IMR-90 (cell line): ENCODE measurements at regions not wholly inside any gene's neighbourhood (a gene's known extent, or its start where the extent isn't known, plus 50 kb on each side); places are given as distances from the start of the nearest gene placed in this dataset.

ENCODE experiments used
- ATAC-seq: fragments of 200-7000 bp; cut with Tn5 transposase; 2 replicates; pipeline ENCODE4 v1.9.1; 2020; ENCODE audit warnings: low read depth, mild to moderate bottlenecking, moderate library complexity
- BruUV-seq: library from RNA; stranded (reverse); fragments of 400-500 nt; replicated peaks from 2 replicates; lab custom pipeline; 2021; lab: Mats Ljungman, UMichigan
- CTCF ChIA-PET: fragments of 300-600 bp; formaldehyde crosslinking; extraction: SDS; loops from one replicate; lab custom pipeline; 2021; ENCODE audit warnings: antibody characterized with exemption; lab: Yijun Ruan, JAX
- POLR2A ChIA-PET: fragments of 300-600 bp; sonication (Branson Sonifier 250); formaldehyde crosslinking; loops from one replicate; lab custom pipeline; 2022; ENCODE audit warnings: antibody characterized with exemption; ENCODE audit not compliant: unreplicated experiment; lab: Charles Lee
- DNase-seq: peaks from one replicate; pipeline ENCODE4 v3.0.0; 2013
- H2AFZ ChIP-seq: replicated peaks from 2 replicates; pipeline ENCODE3; 2013; ENCODE audit warnings: low read length, mild to moderate bottlenecking; ENCODE audit not compliant: poor library complexity
- H2AK5ac ChIP-seq: 2 replicates; pipeline ENCODE4 v1.6.1; 2013; ENCODE audit warnings: low read depth, low read length, inconsistent platforms
- H2AK9ac ChIP-seq: replicated peaks from 2 replicates; pipeline ENCODE3; 2013; ENCODE audit warnings: mild to moderate bottlenecking, low read depth, low read length, moderate library complexity; ENCODE audit not compliant: poor library complexity
- H2BK120ac ChIP-seq: 2 replicates; pipeline ENCODE4 v1.6.1; 2013; ENCODE audit warnings: low read depth, low read length, inconsistent platforms
- H2BK15ac ChIP-seq: 3 replicates; pipeline ENCODE4 v1.6.1; 2013; ENCODE audit warnings: low read depth, low read length, inconsistent platforms
- H2BK20ac ChIP-seq: 2 replicates; pipeline ENCODE4 v1.6.1; 2013; ENCODE audit warnings: low read depth, mild to moderate bottlenecking, inconsistent platforms, low read length, moderate library complexity
- H2BK5ac ChIP-seq: 2 replicates; pipeline ENCODE4 v1.6.1; 2013; ENCODE audit warnings: mild to moderate bottlenecking, low read depth, low read length, inconsistent platforms; ENCODE audit not compliant: poor library complexity, severe bottlenecking
- H3K14ac ChIP-seq: replicated peaks from 2 replicates; pipeline ENCODE4 v1.6.1; 2013; ENCODE audit warnings: low read depth, low read length, inconsistent platforms
- H3K18ac ChIP-seq: 2 replicates; pipeline ENCODE4 v1.6.1; 2013; ENCODE audit warnings: low read depth, low read length, control low read depth
- H3K23ac ChIP-seq: 2 replicates; pipeline ENCODE4 v1.6.1; 2013; ENCODE audit warnings: low read depth, low read length, inconsistent platforms
- H3K27ac ChIP-seq: 2 replicates; pipeline ENCODE4 v1.5.1; 2013; ENCODE audit warnings: mild to moderate bottlenecking, control low read depth, low read length; ENCODE audit not compliant: insufficient read depth
- H3K27me3 ChIP-seq: 2 replicates; pipeline ENCODE4 v1.6.1; 2013; ENCODE audit warnings: low read length; ENCODE audit not compliant: control insufficient read depth, insufficient read depth
- H3K36me3 ChIP-seq: 2 replicates; pipeline ENCODE4 v1.6.1; 2013; ENCODE audit warnings: low read length, mixed read lengths; ENCODE audit not compliant: control insufficient read depth, insufficient read depth
- H3K4ac ChIP-seq: 2 replicates; pipeline ENCODE4 v1.6.1; 2013; ENCODE audit warnings: low read depth, low read length, inconsistent platforms
- H3K4me1 ChIP-seq: 2 replicates; pipeline ENCODE4 v1.6.1; 2013; ENCODE audit warnings: low read length, mixed read lengths; ENCODE audit not compliant: control insufficient read depth, insufficient read depth
- H3K4me2 ChIP-seq: 2 replicates; pipeline ENCODE4 v1.6.1; 2013; ENCODE audit warnings: low read depth, mild to moderate bottlenecking, control low read depth, low read length, moderate library complexity
- H3K4me3 ChIP-seq: 2 replicates; pipeline ENCODE4 v1.5.1; 2013; ENCODE audit warnings: low read depth, mild to moderate bottlenecking, control low read depth, low read length, moderate library complexity; ENCODE audit not compliant: insufficient read depth
- H3K56ac ChIP-seq: 2 replicates; pipeline ENCODE4 v1.6.1; 2013; ENCODE audit warnings: low read length, inconsistent platforms; ENCODE audit not compliant: insufficient read depth; ENCODE audit errors: extremely low read depth
- H3K79me1 ChIP-seq, 2 experiments: 2 replicates each; pipeline ENCODE4 v1.6.1; 2013; ENCODE audit warnings: low read length in 2 of 2, inconsistent platforms in 1 of 2, low read depth in 1 of 2
- H3K9ac ChIP-seq: 2 replicates; pipeline ENCODE4 v1.6.1; 2013; ENCODE audit warnings: low read depth, low read length, control low read depth
- H3K9me1 ChIP-seq: 2 replicates; pipeline ENCODE4 v1.6.1; 2013; ENCODE audit warnings: low read length, inconsistent platforms; ENCODE audit not compliant: insufficient read depth
- H3K9me3 ChIP-seq: 2 replicates; pipeline ENCODE4 v1.6.1; 2013; ENCODE audit warnings: low read length; ENCODE audit not compliant: control insufficient read depth, insufficient read depth
- H4K20me1 ChIP-seq: 2 replicates; pipeline ENCODE4 v1.6.1; 2013; ENCODE audit warnings: low read length, inconsistent platforms; ENCODE audit not compliant: insufficient read depth
- H4K5ac ChIP-seq: 2 replicates; pipeline ENCODE4 v1.6.1; 2013; ENCODE audit warnings: mild to moderate bottlenecking, low read depth, low read length, control low read depth
- H4K8ac ChIP-seq, 2 experiments: 2 replicates each; pipeline ENCODE4 v1.6.1; 2013; ENCODE audit warnings: low read depth in 2 of 2, low read length in 2 of 2, control low read depth in 1 of 2, inconsistent platforms in 1 of 2
- H4K91ac ChIP-seq: 2 replicates; pipeline ENCODE4 v1.6.1; 2013; ENCODE audit warnings: low read depth, low read length, inconsistent platforms; ENCODE audit not compliant: insufficient read depth
- BHLHE40 ChIP-seq: fragments of 150-350 bp; IDR thresholded peaks from 2 replicates; pipeline ENCODE4 v1.6.1; 2016; ENCODE audit warnings: mild to moderate bottlenecking, low read depth, low read length
- CEBPB ChIP-seq: IDR thresholded peaks from 2 replicates; pipeline ENCODE4 v1.6.1; 2012; ENCODE audit warnings: low read depth, low read length, improper control_type of control experiment
- CHD1 ChIP-seq: IDR thresholded peaks from 2 replicates; pipeline ENCODE4 v1.6.1; 2012; ENCODE audit warnings: low read depth, low read length, improper control_type of control experiment
- FOS ChIP-seq: fragments of 150-350 bp; IDR thresholded peaks from 2 replicates; pipeline ENCODE4 v1.6.1; 2016; ENCODE audit warnings: low read depth, low read length
- MAFK ChIP-seq: IDR thresholded peaks from 2 replicates; pipeline ENCODE4 v1.6.1; 2012; ENCODE audit warnings: low read depth, low read length, improper control_type of control experiment
- MAZ ChIP-seq: IDR thresholded peaks from 2 replicates; pipeline ENCODE4 v1.6.1; 2012; ENCODE audit warnings: low read depth, mild to moderate bottlenecking, low read length, improper control_type of control experiment, moderate library complexity, borderline replicate concordance
- MXI1 ChIP-seq: IDR thresholded peaks from 2 replicates; pipeline ENCODE4 v1.6.1; 2012; ENCODE audit warnings: low read depth, mild to moderate bottlenecking, low read length, moderate library complexity, borderline replicate concordance
- NFE2L2 ChIP-seq: fragments of 150-350 bp; IDR thresholded peaks from 2 replicates; pipeline ENCODE4 v1.6.1; 2016; ENCODE audit warnings: low read depth, mild to moderate bottlenecking, low read length
- POLR2A ChIP-seq: IDR thresholded peaks from 2 replicates; pipeline ENCODE4 v1.6.1; 2012; ENCODE audit warnings: mild to moderate bottlenecking, low read depth, low read length
- RAD21 ChIP-seq: IDR thresholded peaks from 2 replicates; pipeline ENCODE4 v1.6.1; 2012; ENCODE audit warnings: low read length, improper control_type of control experiment
- RCOR1 ChIP-seq: IDR thresholded peaks from 2 replicates; pipeline ENCODE4 v1.6.1; 2012; ENCODE audit warnings: mild to moderate bottlenecking, low read length, improper control_type of control experiment; ENCODE audit not compliant: insufficient replicate concordance
- RFX5 ChIP-seq: IDR thresholded peaks from 2 replicates; pipeline ENCODE4 v1.8.0; 2012; ENCODE audit warnings: low read depth, mild to moderate bottlenecking, low read length, moderate library complexity
- SMC3 ChIP-seq: fragments of 150-350 bp; IDR thresholded peaks from 2 replicates; pipeline ENCODE4 v1.6.1; 2016; ENCODE audit warnings: low read depth, mild to moderate bottlenecking, antibody characterized with exemption, low read length, moderate library complexity
- WGBS, 2 experiments: methylation state at CpG; one replicate each; pipeline versions ENCODE4 v1.1.5 to v1.1.7; 2013; ENCODE audit warnings: missing lambda C conversion rate in 2 of 2; ENCODE audit not compliant: insufficient read length in 1 of 2; ENCODE audit errors: extremely low coverage in 2 of 2; 5-methylcytosine and 5-hydroxymethylcytosine counted together
- dilution Hi-C: fragments of 300-500 bp; cut with HindIII; formaldehyde crosslinking; loops from one replicate; pipeline ENCODE4 v1.14.3; 2018; ENCODE audit warnings: low sequenced_read_pairs; ENCODE audit not compliant: unreplicated experiment
- in situ Hi-C: fragments of 300-500 bp; cut with MboI; formaldehyde crosslinking; loops from 3 replicates; pipeline ENCODE4 v1.14.3; 2019; ENCODE audit warnings: low sequenced_read_pairs, inconsistent platforms, mixed read lengths
- intact Hi-C: fragments of 100-400 bp; cut with micrococcal nuclease; formaldehyde crosslinking; loops from 2 replicates; pipeline ENCODE4 v1.10.0; 2022
- TF ChIP-seq, protein P1 (sequence below): conservative IDR thresholded peaks from 2 replicates; pipeline ENCODE4 v1.5.1; 2012; ENCODE audit warnings: mild to moderate bottlenecking, low read depth, low read length, improper control_type of control experiment
- TF ChIP-seq, protein P2 (sequence below): fragments of 150-350 bp; IDR thresholded peaks from 2 replicates; pipeline ENCODE4 v1.6.1; 2017; ENCODE audit warnings: mild to moderate bottlenecking, antibody characterized with exemption, low read length, low read depth
- TF ChIP-seq, protein P3 (sequence below): fragments of 150-350 bp; IDR thresholded peaks from 2 replicates; pipeline ENCODE4 v1.6.1; 2016; ENCODE audit warnings: low read depth, mild to moderate bottlenecking, low read length, moderate library complexity, borderline replicate concordance

DNA sequence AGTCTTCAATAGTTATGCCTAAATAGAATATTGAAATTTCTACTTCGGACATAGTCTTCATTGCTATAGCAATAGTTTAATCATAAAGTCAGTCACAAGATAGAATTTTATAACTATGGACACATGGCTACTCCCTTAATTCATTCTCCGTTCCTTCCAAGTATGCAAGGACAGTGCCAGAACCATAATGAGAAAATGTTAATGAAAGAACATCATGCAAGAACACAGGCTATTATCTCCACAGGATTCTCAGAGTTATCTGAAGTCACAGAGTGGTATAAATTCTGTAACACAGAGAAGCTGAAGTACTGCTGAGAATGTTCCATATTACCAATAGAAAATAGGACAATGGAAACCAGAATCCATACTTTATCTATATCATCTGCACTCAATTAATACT, 826.2 kb downstream of the EPHA7 start:
- ATAC-seq: no peak
- in situ Hi-C loops: no loop called here

More for the DNA sequence above, 826.2 kb downstream of the EPHA7 start:
- H2AK5ac ChIP-seq: no peak overlapping the region
- H3K9ac ChIP-seq: no peak overlapping the region
- H4K5ac ChIP-seq: no peak overlapping the region
- BruUV-seq: no TSS peak
- H3K23ac ChIP-seq: no peak overlapping the region
- no peaks in the 10 kb centered on the region for H4K20me1 ChIP-seq
- ChIA-PET POLR2A (interaction anchor here (0.6 kb wide), 1 partner anchor 434 kb away, joined by 6 read pairs; no protein-coding TSS in a partner anchor), CTCF (no interaction called here)
- H3K18ac ChIP-seq: no peak overlapping the region
- intact Hi-C loops (no loop called here), dilution Hi-C loops (no loop called here)
- no peak overlapping the region for H4K91ac ChIP-seq
- H3K27me3 ChIP-seq: no peaks in the 10 kb centered on the region
- H3K27ac ChIP-seq: no peak overlapping the region
- H2AK9ac ChIP-seq: no peak overlapping the region
- no peak overlapping the region for H3K14ac ChIP-seq
- TF ChIP-seq CEBPB: no peak
- no peak for TF ChIP-seq CHD1
- TF ChIP-seq RAD21: no peak
- no peak for TF ChIP-seq SMC3
- TF ChIP-seq, protein P1, sequence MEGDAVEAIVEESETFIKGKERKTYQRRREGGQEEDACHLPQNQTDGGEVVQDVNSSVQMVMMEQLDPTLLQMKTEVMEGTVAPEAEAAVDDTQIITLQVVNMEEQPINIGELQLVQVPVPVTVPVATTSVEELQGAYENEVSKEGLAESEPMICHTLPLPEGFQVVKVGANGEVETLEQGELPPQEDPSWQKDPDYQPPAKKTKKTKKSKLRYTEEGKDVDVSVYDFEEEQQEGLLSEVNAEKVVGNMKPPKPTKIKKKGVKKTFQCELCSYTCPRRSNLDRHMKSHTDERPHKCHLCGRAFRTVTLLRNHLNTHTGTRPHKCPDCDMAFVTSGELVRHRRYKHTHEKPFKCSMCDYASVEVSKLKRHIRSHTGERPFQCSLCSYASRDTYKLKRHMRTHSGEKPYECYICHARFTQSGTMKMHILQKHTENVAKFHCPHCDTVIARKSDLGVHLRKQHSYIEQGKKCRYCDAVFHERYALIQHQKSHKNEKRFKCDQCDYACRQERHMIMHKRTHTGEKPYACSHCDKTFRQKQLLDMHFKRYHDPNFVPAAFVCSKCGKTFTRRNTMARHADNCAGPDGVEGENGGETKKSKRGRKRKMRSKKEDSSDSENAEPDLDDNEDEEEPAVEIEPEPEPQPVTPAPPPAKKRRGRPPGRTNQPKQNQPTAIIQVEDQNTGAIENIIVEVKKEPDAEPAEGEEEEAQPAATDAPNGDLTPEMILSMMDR: no peak
- TF ChIP-seq, protein P2, sequence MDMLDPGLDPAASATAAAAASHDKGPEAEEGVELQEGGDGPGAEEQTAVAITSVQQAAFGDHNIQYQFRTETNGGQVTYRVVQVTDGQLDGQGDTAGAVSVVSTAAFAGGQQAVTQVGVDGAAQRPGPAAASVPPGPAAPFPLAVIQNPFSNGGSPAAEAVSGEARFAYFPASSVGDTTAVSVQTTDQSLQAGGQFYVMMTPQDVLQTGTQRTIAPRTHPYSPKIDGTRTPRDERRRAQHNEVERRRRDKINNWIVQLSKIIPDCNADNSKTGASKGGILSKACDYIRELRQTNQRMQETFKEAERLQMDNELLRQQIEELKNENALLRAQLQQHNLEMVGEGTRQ: no peak
- no peak for TF ChIP-seq RFX5
- TF ChIP-seq MAFK: no peak
- no peak for TF ChIP-seq RCOR1
- TF ChIP-seq NFE2L2: no peak
- TF ChIP-seq, protein P3, sequence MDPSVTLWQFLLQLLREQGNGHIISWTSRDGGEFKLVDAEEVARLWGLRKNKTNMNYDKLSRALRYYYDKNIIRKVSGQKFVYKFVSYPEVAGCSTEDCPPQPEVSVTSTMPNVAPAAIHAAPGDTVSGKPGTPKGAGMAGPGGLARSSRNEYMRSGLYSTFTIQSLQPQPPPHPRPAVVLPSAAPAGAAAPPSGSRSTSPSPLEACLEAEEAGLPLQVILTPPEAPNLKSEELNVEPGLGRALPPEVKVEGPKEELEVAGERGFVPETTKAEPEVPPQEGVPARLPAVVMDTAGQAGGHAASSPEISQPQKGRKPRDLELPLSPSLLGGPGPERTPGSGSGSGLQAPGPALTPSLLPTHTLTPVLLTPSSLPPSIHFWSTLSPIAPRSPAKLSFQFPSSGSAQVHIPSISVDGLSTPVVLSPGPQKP: no peak
- no peak for TF ChIP-seq MXI1
- TF ChIP-seq BHLHE40: no peak
- TF ChIP-seq POLR2A: no peak
- no peak for TF ChIP-seq MAZ
- no peak for TF ChIP-seq FOS
- H2BK20ac ChIP-seq: no peak overlapping the region
- no CpG with 5 or more reads among the region's 2 CpGs for WGBS, 2 experiments
- no peaks in the 10 kb centered on the region for H3K9me1 ChIP-seq
- H3K36me3 ChIP-seq: no peaks in the 10 kb centered on the region
- H2BK5ac ChIP-seq: no peak overlapping the region
- H3K56ac ChIP-seq: no peak overlapping the region
- no peaks in the 10 kb centered on the region for H3K9me3 ChIP-seq
- no peak for DNase-seq
- H3K4me1 ChIP-seq: no peaks in the 10 kb centered on the region
- no peak overlapping the region for H4K8ac ChIP-seq
- no peak overlapping the region for H3K4me3 ChIP-seq
- H3K4ac ChIP-seq: no peak overlapping the region
- H3K79me1 ChIP-seq: no peaks in the 10 kb centered on the region
- no peak overlapping the region for H3K4me2 ChIP-seq
- H2BK15ac ChIP-seq: no peak overlapping the region
- H2AFZ ChIP-seq: no peak overlapping the region
- H2BK120ac ChIP-seq: no peak overlapping the region
